IMR-90 (cell line): ENCODE measurements at regions not wholly inside any gene's neighbourhood (a gene's known extent, or its start where the extent isn't known, plus 50 kb on each side); places are given as distances from the start of the nearest gene placed in this dataset.

Experiments used
- ATAC-seq: fragments of 200-7000 bp; cut with Tn5 transposase; 2 replicates; pipeline ENCODE4 v1.9.1; 2020; ENCODE audit warnings: low read depth, mild to moderate bottlenecking, moderate library complexity
- BruUV-seq: library from RNA; stranded (reverse); fragments of 400-500 nt; replicated peaks from 2 replicates; lab custom pipeline; 2021; lab: Mats Ljungman, UMichigan
- CTCF ChIA-PET: fragments of 300-600 bp; formaldehyde crosslinking; extraction: SDS; loops from one replicate; lab custom pipeline; 2021; ENCODE audit warnings: antibody characterized with exemption; lab: Yijun Ruan, JAX
- POLR2A ChIA-PET: fragments of 300-600 bp; sonication (Branson Sonifier 250); formaldehyde crosslinking; loops from one replicate; lab custom pipeline; 2022; ENCODE audit warnings: antibody characterized with exemption; ENCODE audit not compliant: unreplicated experiment; lab: Charles Lee
- DNase-seq: peaks from one replicate; pipeline ENCODE4 v3.0.0; 2013
- H2AFZ ChIP-seq: replicated peaks from 2 replicates; pipeline ENCODE3; 2013; ENCODE audit warnings: low read length, mild to moderate bottlenecking; ENCODE audit not compliant: poor library complexity
- H2AK5ac ChIP-seq: 2 replicates; pipeline ENCODE4 v1.6.1; 2013; ENCODE audit warnings: low read depth, low read length, inconsistent platforms
- H2AK9ac ChIP-seq: replicated peaks from 2 replicates; pipeline ENCODE3; 2013; ENCODE audit warnings: mild to moderate bottlenecking, low read depth, low read length, moderate library complexity; ENCODE audit not compliant: poor library complexity
- H2BK120ac ChIP-seq: 2 replicates; pipeline ENCODE4 v1.6.1; 2013; ENCODE audit warnings: low read depth, low read length, inconsistent platforms
- H2BK15ac ChIP-seq: 3 replicates; pipeline ENCODE4 v1.6.1; 2013; ENCODE audit warnings: low read depth, low read length, inconsistent platforms
- H2BK20ac ChIP-seq: 2 replicates; pipeline ENCODE4 v1.6.1; 2013; ENCODE audit warnings: low read depth, mild to moderate bottlenecking, inconsistent platforms, low read length, moderate library complexity
- H2BK5ac ChIP-seq: 2 replicates; pipeline ENCODE4 v1.6.1; 2013; ENCODE audit warnings: mild to moderate bottlenecking, low read depth, low read length, inconsistent platforms; ENCODE audit not compliant: poor library complexity, severe bottlenecking
- H3K14ac ChIP-seq: replicated peaks from 2 replicates; pipeline ENCODE4 v1.6.1; 2013; ENCODE audit warnings: low read depth, low read length, inconsistent platforms
- H3K18ac ChIP-seq: 2 replicates; pipeline ENCODE4 v1.6.1; 2013; ENCODE audit warnings: low read depth, low read length, control low read depth
- H3K23ac ChIP-seq: 2 replicates; pipeline ENCODE4 v1.6.1; 2013; ENCODE audit warnings: low read depth, low read length, inconsistent platforms
- H3K27ac ChIP-seq: 2 replicates; pipeline ENCODE4 v1.5.1; 2013; ENCODE audit warnings: mild to moderate bottlenecking, control low read depth, low read length; ENCODE audit not compliant: insufficient read depth
- H3K27me3 ChIP-seq: 2 replicates; pipeline ENCODE4 v1.6.1; 2013; ENCODE audit warnings: low read length; ENCODE audit not compliant: control insufficient read depth, insufficient read depth
- H3K36me3 ChIP-seq: 2 replicates; pipeline ENCODE4 v1.6.1; 2013; ENCODE audit warnings: low read length, mixed read lengths; ENCODE audit not compliant: control insufficient read depth, insufficient read depth
- H3K4ac ChIP-seq: 2 replicates; pipeline ENCODE4 v1.6.1; 2013; ENCODE audit warnings: low read depth, low read length, inconsistent platforms
- H3K4me1 ChIP-seq: 2 replicates; pipeline ENCODE4 v1.6.1; 2013; ENCODE audit warnings: low read length, mixed read lengths; ENCODE audit not compliant: control insufficient read depth, insufficient read depth
- H3K4me2 ChIP-seq: 2 replicates; pipeline ENCODE4 v1.6.1; 2013; ENCODE audit warnings: low read depth, mild to moderate bottlenecking, control low read depth, low read length, moderate library complexity
- H3K4me3 ChIP-seq: 2 replicates; pipeline ENCODE4 v1.5.1; 2013; ENCODE audit warnings: low read depth, mild to moderate bottlenecking, control low read depth, low read length, moderate library complexity; ENCODE audit not compliant: insufficient read depth
- H3K56ac ChIP-seq: 2 replicates; pipeline ENCODE4 v1.6.1; 2013; ENCODE audit warnings: low read length, inconsistent platforms; ENCODE audit not compliant: insufficient read depth; ENCODE audit errors: extremely low read depth
- H3K79me1 ChIP-seq, 2 experiments: 2 replicates each; pipeline ENCODE4 v1.6.1; 2013; ENCODE audit warnings: low read length in 2 of 2, inconsistent platforms in 1 of 2, low read depth in 1 of 2
- H3K9ac ChIP-seq: 2 replicates; pipeline ENCODE4 v1.6.1; 2013; ENCODE audit warnings: low read depth, low read length, control low read depth
- H3K9me1 ChIP-seq: 2 replicates; pipeline ENCODE4 v1.6.1; 2013; ENCODE audit warnings: low read length, inconsistent platforms; ENCODE audit not compliant: insufficient read depth
- H3K9me3 ChIP-seq: 2 replicates; pipeline ENCODE4 v1.6.1; 2013; ENCODE audit warnings: low read length; ENCODE audit not compliant: control insufficient read depth, insufficient read depth
- H4K20me1 ChIP-seq: 2 replicates; pipeline ENCODE4 v1.6.1; 2013; ENCODE audit warnings: low read length, inconsistent platforms; ENCODE audit not compliant: insufficient read depth
- H4K5ac ChIP-seq: 2 replicates; pipeline ENCODE4 v1.6.1; 2013; ENCODE audit warnings: mild to moderate bottlenecking, low read depth, low read length, control low read depth
- H4K8ac ChIP-seq, 2 experiments: 2 replicates each; pipeline ENCODE4 v1.6.1; 2013; ENCODE audit warnings: low read depth in 2 of 2, low read length in 2 of 2, control low read depth in 1 of 2, inconsistent platforms in 1 of 2
- H4K91ac ChIP-seq: 2 replicates; pipeline ENCODE4 v1.6.1; 2013; ENCODE audit warnings: low read depth, low read length, inconsistent platforms; ENCODE audit not compliant: insufficient read depth
- CEBPB ChIP-seq: IDR thresholded peaks from 2 replicates; pipeline ENCODE4 v1.6.1; 2012; ENCODE audit warnings: low read depth, low read length, improper control_type of control experiment
- FOS ChIP-seq: fragments of 150-350 bp; IDR thresholded peaks from 2 replicates; pipeline ENCODE4 v1.6.1; 2016; ENCODE audit warnings: low read depth, low read length
- NFE2L2 ChIP-seq: fragments of 150-350 bp; IDR thresholded peaks from 2 replicates; pipeline ENCODE4 v1.6.1; 2016; ENCODE audit warnings: low read depth, mild to moderate bottlenecking, low read length
- WGBS, 2 experiments: methylation state at CpG; one replicate each; pipeline versions ENCODE4 v1.1.5 to v1.1.7; 2013; ENCODE audit warnings: missing lambda C conversion rate in 2 of 2; ENCODE audit not compliant: insufficient read length in 1 of 2; ENCODE audit errors: extremely low coverage in 2 of 2; 5-methylcytosine and 5-hydroxymethylcytosine counted together
- dilution Hi-C: fragments of 300-500 bp; cut with HindIII; formaldehyde crosslinking; loops from one replicate; pipeline ENCODE4 v1.14.3; 2018; ENCODE audit warnings: low sequenced_read_pairs; ENCODE audit not compliant: unreplicated experiment
- in situ Hi-C: fragments of 300-500 bp; cut with MboI; formaldehyde crosslinking; loops from 3 replicates; pipeline ENCODE4 v1.14.3; 2019; ENCODE audit warnings: low sequenced_read_pairs, inconsistent platforms, mixed read lengths
- intact Hi-C: fragments of 100-400 bp; cut with micrococcal nuclease; formaldehyde crosslinking; loops from 2 replicates; pipeline ENCODE4 v1.10.0; 2022

DNA sequence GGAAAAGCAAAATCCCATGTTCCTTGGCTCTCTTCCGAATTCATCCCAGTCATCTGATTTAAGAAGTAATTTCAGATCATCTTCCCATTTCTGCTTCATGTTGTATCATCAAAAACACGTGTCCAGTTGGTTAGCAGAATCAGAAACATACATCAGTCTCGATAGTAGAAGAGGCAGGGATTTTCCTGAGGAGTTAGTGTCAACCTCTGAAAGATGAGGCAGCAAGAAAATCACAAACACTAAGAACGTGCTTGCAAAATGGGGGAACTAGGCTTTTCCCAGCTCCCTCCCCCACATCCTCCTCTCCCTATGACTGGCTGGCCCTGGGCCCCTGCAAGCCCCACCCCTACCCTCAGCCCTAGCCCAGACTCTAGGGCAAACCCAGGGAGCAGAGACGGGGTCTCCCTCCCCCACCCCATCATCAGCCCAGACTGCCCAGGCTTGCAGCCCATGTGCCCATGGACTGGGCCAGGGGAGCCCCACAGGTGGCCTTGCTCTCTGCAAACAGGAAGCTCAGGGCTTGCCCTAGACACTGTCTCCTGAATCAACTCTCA is 161.0 kb upstream of the ID2 start:
- no peak overlapping the region for H3K23ac ChIP-seq
- POLR2A ChIA-PET, result no interaction called here

More for the DNA sequence above, 161.0 kb upstream of the ID2 start:
- Histone ChIP-seq H3K79me1 (no peaks in the 10 kb centered on the region), H3K36me3 (no peaks in the 10 kb centered on the region), H3K4ac (no peak overlapping the region), H2AK5ac (no peak overlapping the region), H2BK20ac (no peak overlapping the region), H3K4me2 (no peak overlapping the region), H4K5ac (no peak overlapping the region), H3K4me1 (no peaks in the 10 kb centered on the region), H2BK15ac (no peak overlapping the region), H3K18ac (no peak overlapping the region), H3K9ac (no peak overlapping the region), H3K27me3 (peaks cover 21% of the 10 kb centered on the region), H3K4me3 (no peak overlapping the region), H3K14ac (no peak overlapping the region), H2BK120ac (no peak overlapping the region), H4K91ac (no peak overlapping the region), H2AK9ac (no peak overlapping the region), H4K8ac (no peak overlapping the region), H3K27ac (no peak overlapping the region), H3K9me1 (no peaks in the 10 kb centered on the region), H3K56ac (no peak overlapping the region), H4K20me1 (no peaks in the 10 kb centered on the region), H2AFZ (no peak overlapping the region), H2BK5ac (no peak overlapping the region), H3K9me3 (no peaks in the 10 kb centered on the region)
- in situ Hi-C loops (no loop called here), intact Hi-C loops (no loop called here), dilution Hi-C loops (no loop called here)
- DNase-seq, result no peak
- no peak for ATAC-seq
- BruUV-seq, result no TSS peak
- CTCF ChIA-PET, result no interaction called here
- WGBS, 2 experiments, result no CpG with 5 or more reads among the region's 5 CpGs
- TF ChIP-seq CEBPB (no peak), NFE2L2 (no peak), FOS (no peak)
